Caco-2 (cell line): ENCODE measurements at regions not wholly inside any gene's neighbourhood (a gene's known extent, or its start where the extent isn't known, plus 50 kb on each side); places are given as distances from the start of the nearest gene placed in this dataset.
A peak's percentile ranks its signal among the peaks of the same experiment; 100 is the strongest.

ENCODE experiments used
- BruUV-seq: library from RNA; stranded (reverse); fragments of 400-500 nt; replicated peaks from 2 replicates; lab custom pipeline; 2021; lab: Mats Ljungman, UMichigan
- CTCF ChIA-PET: fragments of 300-600 bp; sonication (Branson Sonifier 250); formaldehyde crosslinking; loops from one replicate; lab custom pipeline; 2022; ENCODE audit warnings: antibody characterized with exemption; lab: Charles Lee
- POLR2A ChIA-PET: fragments of 300-600 bp; sonication (Branson Sonifier 250); formaldehyde crosslinking; loops from one replicate; lab custom pipeline; 2022; ENCODE audit warnings: antibody characterized with exemption; lab: Charles Lee
- DNase-seq, 2 experiments: peaks; one replicate each; pipeline versions ENCODE4 v3.0.0 to v3.0.0-alpha.2; 2020 to 2022
- H3K27me3 ChIP-seq: replicated peaks from 2 replicates; pipeline ENCODE4 v1.6.0; 2011; ENCODE audit warnings: low read length; ENCODE audit not compliant: control insufficient read depth, insufficient read depth
- H3K36me3 ChIP-seq: 2 replicates; pipeline ENCODE4 v1.5.1; 2011; ENCODE audit warnings: low read length; ENCODE audit not compliant: control insufficient read depth, insufficient read depth
- H3K4me1 ChIP-seq: fragments of 250-450 bp; sonication (Bioruptor Pico); 2 replicates; pipeline ENCODE4 v1.5.1; 2020; ENCODE audit warnings: mild to moderate bottlenecking
- H3K4me3 ChIP-seq: 2 replicates; pipeline ENCODE4 v1.5.1; 2011; ENCODE audit warnings: low read depth, mild to moderate bottlenecking, control low read depth, low read length
- H3K9me3 ChIP-seq: fragments of 250-450 bp; sonication (Bioruptor Pico); 2 replicates; pipeline ENCODE4 v1.5.1; 2020; ENCODE audit warnings: mild to moderate bottlenecking, moderate library complexity
- H3K27ac Mint-ChIP-seq: one replicate; pipeline ENCODE4 v1.8.0; 2022; ENCODE audit warnings: mixed read lengths; ENCODE audit not compliant: unreplicated experiment
- H3K27me3 Mint-ChIP-seq: one replicate; pipeline ENCODE4 v1.8.0; 2022; ENCODE audit warnings: mixed read lengths; ENCODE audit not compliant: insufficient read depth, unreplicated experiment
- H3K36me3 Mint-ChIP-seq: one replicate; pipeline ENCODE4 v1.8.0; 2022; ENCODE audit warnings: mild to moderate bottlenecking, mixed read lengths; ENCODE audit not compliant: insufficient read depth, unreplicated experiment
- H3K4me1 Mint-ChIP-seq: one replicate; pipeline ENCODE4 v1.8.0; 2022; ENCODE audit warnings: low read depth, mixed read lengths; ENCODE audit not compliant: unreplicated experiment
- H3K4me3 Mint-ChIP-seq: one replicate; pipeline ENCODE4 v1.8.0; 2022; ENCODE audit warnings: mild to moderate bottlenecking, moderate library complexity, mixed read lengths; ENCODE audit not compliant: unreplicated experiment
- H3K9me3 Mint-ChIP-seq: one replicate; pipeline ENCODE4 v1.8.0; 2022; ENCODE audit warnings: mixed read lengths; ENCODE audit not compliant: unreplicated experiment
- CTCF ChIP-seq, 2 experiments: fragments of 200-600 bp in 1 of 2; IDR thresholded peaks; 1 replicate in 1 of 2; 2 replicates in 1 of 2; pipeline versions ENCODE4 v1.5.1 to v1.8.0; 2011 to 2022; ENCODE audit warnings: antibody characterized with exemption in 1 of 2, control low read depth in 1 of 2, inconsistent platforms in 1 of 2, low read depth in 1 of 2, low read length in 1 of 2, mild to moderate bottlenecking in 1 of 2, moderate library complexity in 1 of 2; ENCODE audit not compliant: insufficient read depth in 1 of 2, severe bottlenecking in 1 of 2, unreplicated experiment in 1 of 2
- intact Hi-C: fragments of 100-400 bp; cut with micrococcal nuclease; formaldehyde crosslinking; loops from one replicate; pipeline ENCODE4 v1.10.0; 2022; ENCODE audit not compliant: unreplicated experiment

GRCh38 chr1:168631671-168632400 lies 55.4 kb downstream of the XCL1 start:
- Mint-ChIP-seq H3K36me3 (no peaks in the 10 kb centered on the region), H3K27ac (no peak overlapping the region), H3K27me3 (no peaks in the 10 kb centered on the region), H3K4me1 (peaks cover 28% of the 10 kb centered on the region), H3K4me3 (no peak overlapping the region), H3K9me3 (peaks cover 12% of the 10 kb centered on the region)
- intact Hi-C loops: loop anchor here (10.0 kb wide), 1 partner anchor 473 kb away; the partner anchor contains the start of gene ATP1B1
- no peaks in the 10 kb centered on the region for H3K27me3 ChIP-seq
- H3K36me3 ChIP-seq: no peaks in the 10 kb centered on the region
- CTCF ChIA-PET: no interaction called here
- POLR2A ChIA-PET: no interaction called here
- no peaks in the 10 kb centered on the region for H3K9me3 ChIP-seq
- no peak for DNase-seq
- peaks cover 8% of the 10 kb centered on the region; the same call in 1 of the 2 replicates for H3K4me1 ChIP-seq
- H3K4me3 ChIP-seq: no peak overlapping the region
- BruUV-seq: no TSS peak
- TF ChIP-seq CTCF (IDR thresholded peaks at IDR 0.05; ENCODE audit: insufficient read depth in 1 of 2, low read depth in 1 of 2, low read length in 1 of 2, severe bottlenecking in 1 of 2, unreplicated experiment in 1 of 2): no peak

GRCh38 chr1:168634951-168635532 lies 58.6 kb downstream of the XCL1 start:
- H3K4me3 ChIP-seq: no peak overlapping the region
- no peak for TF ChIP-seq CTCF (IDR thresholded peaks at IDR 0.05; ENCODE audit: insufficient read depth in 1 of 2, low read depth in 1 of 2, low read length in 1 of 2, severe bottlenecking in 1 of 2, unreplicated experiment in 1 of 2)
- H3K36me3 Mint-ChIP-seq: no peaks in the 10 kb centered on the region
- H3K27me3 Mint-ChIP-seq: no peaks in the 10 kb centered on the region
- H3K36me3 ChIP-seq: no peaks in the 10 kb centered on the region
- no peak for DNase-seq
- no TSS peak for BruUV-seq
- H3K4me1 ChIP-seq: peaks cover 8% of the 10 kb centered on the region; the same call in 1 of the 2 replicates
- no peaks in the 10 kb centered on the region for H3K9me3 Mint-ChIP-seq
- peaks cover 21% of the 10 kb centered on the region for H3K4me1 Mint-ChIP-seq
- H3K9me3 ChIP-seq: no peaks in the 10 kb centered on the region
- H3K27me3 ChIP-seq: no peaks in the 10 kb centered on the region
- H3K27ac Mint-ChIP-seq: no peak overlapping the region
- POLR2A ChIA-PET: no interaction called here
- intact Hi-C loops: loop anchor here (5.0 to 10.0 kb wide), 2 partner anchors 272 to 470 kb away; partner anchors contain the start of gene ATP1B1
- no peak overlapping the region for H3K4me3 Mint-ChIP-seq
- CTCF ChIA-PET: interaction anchor here (1.3 kb wide), 1 partner anchor 20 kb away, joined by 3 read pairs; no protein-coding TSS in a partner anchor

GRCh38 chr1:168636200-168636599 lies 59.8 kb downstream of the XCL1 start:
- Mint-ChIP-seq H3K36me3 (no peaks in the 10 kb centered on the region), H3K27ac (no peak overlapping the region), H3K27me3 (no peaks in the 10 kb centered on the region), H3K4me3 (no peak overlapping the region), H3K4me1 (peaks cover 21% of the 10 kb centered on the region), H3K9me3 (no peaks in the 10 kb centered on the region)
- no peaks in the 10 kb centered on the region for H3K27me3 ChIP-seq
- H3K4me1 ChIP-seq: peaks cover 8% of the 10 kb centered on the region; the same call in 1 of the 2 replicates
- CTCF ChIA-PET: interaction anchor here (0.6 to 1.8 kb wide), 2 partner anchors 33 to 311 kb away, joined by 4 to 9 read pairs; no protein-coding TSS in a partner anchor
- no peak overlapping the region for H3K4me3 ChIP-seq
- POLR2A ChIA-PET: no interaction called here
- peak in 1 of 2 experiments; percentile 17 for TF ChIP-seq CTCF (IDR thresholded peaks at IDR 0.05; ENCODE audit: insufficient read depth in 1 of 2, low read depth in 1 of 2, low read length in 1 of 2, severe bottlenecking in 1 of 2, unreplicated experiment in 1 of 2)
- no peaks in the 10 kb centered on the region for H3K36me3 ChIP-seq
- H3K9me3 ChIP-seq: no peaks in the 10 kb centered on the region
- intact Hi-C loops: loop anchor here (2.0 to 10.0 kb wide), 3 partner anchors 165 to 469 kb away; partner anchors contain the start of gene ATP1B1
- BruUV-seq: no TSS peak
- DNase-seq: no peak
